K562 (cell line): ENCODE measurements at regions not wholly inside any gene's neighbourhood (a gene's known extent, or its start where the extent isn't known, plus 50 kb on each side); places are given as distances from the start of the nearest gene placed in this dataset.

Source experiments
- CBFB ChIP-seq: sonication (generic); formaldehyde crosslinking; IDR thresholded peaks from 2 replicates; pipeline ENCODE4 v1.4.0; 2020; ENCODE audit warnings: mild to moderate bottlenecking, missing genetic modification reagents
- HSF4 ChIP-seq: fragments of 250-450 bp; sonication (Bioruptor Pico); IDR thresholded peaks from 2 replicates; pipeline ENCODE4 v2.1.2; 2022; ENCODE audit warnings: mild to moderate bottlenecking, moderate library complexity, borderline replicate concordance
- MCM5 ChIP-seq: fragments of 450-650 bp; IDR thresholded peaks from 2 replicates; pipeline ENCODE4 v1.6.1; 2016; ENCODE audit warnings: low read depth
- MTA1 ChIP-seq: fragments of 450-650 bp; IDR thresholded peaks from 2 replicates; pipeline ENCODE4 v1.6.1; 2017; ENCODE audit warnings: borderline replicate concordance
- MYBL2 ChIP-seq, 2 experiments: fragments of 450-650 bp in 1 of 2; sonication (generic) in 1 of 2; formaldehyde crosslinking in 1 of 2; IDR thresholded peaks; 2 replicates each; pipeline versions ENCODE4 v1.6.1 to v1.8.1; 2017 to 2022; ENCODE audit warnings: borderline replicate concordance in 1 of 2, inconsistent platforms in 1 of 2, low read depth in 1 of 2, mild to moderate bottlenecking in 1 of 2, missing genetic modification reagents in 1 of 2, moderate library complexity in 1 of 2
- NFRKB ChIP-seq: fragments of 450-650 bp; IDR thresholded peaks from 2 replicates; pipeline ENCODE4 v1.6.1; 2016; ENCODE audit warnings: low read depth
- TAF7 ChIP-seq: fragments of 450-650 bp; IDR thresholded peaks from 2 replicates; pipeline ENCODE4 v1.6.1; 2016; ENCODE audit warnings: missing genetic modification characterization, missing compliant biosample characterization
- ZNF3 ChIP-seq: fragments of 250-450 bp; sonication (Bioruptor Pico); IDR thresholded peaks from 2 replicates; pipeline ENCODE4 v1.5.0; 2021; ENCODE audit warnings: mild to moderate bottlenecking, moderate library complexity
- ZNF695 ChIP-seq: fragments of 450-650 bp; formaldehyde crosslinking; IDR thresholded peaks from 2 replicates; pipeline ENCODE4 v1.4.0; 2020; ENCODE audit warnings: mild to moderate bottlenecking, moderate library complexity
- TF ChIP-seq, protein P1 (sequence below), 2 experiments: fragments of 450-650 bp; IDR thresholded peaks; 2 replicates each; pipeline ENCODE4 v1.6.1; 2018; ENCODE audit warnings: mild to moderate bottlenecking in 2 of 2, low read depth in 1 of 2; ENCODE audit not compliant: partially characterized antibody in 2 of 2

DNA sequence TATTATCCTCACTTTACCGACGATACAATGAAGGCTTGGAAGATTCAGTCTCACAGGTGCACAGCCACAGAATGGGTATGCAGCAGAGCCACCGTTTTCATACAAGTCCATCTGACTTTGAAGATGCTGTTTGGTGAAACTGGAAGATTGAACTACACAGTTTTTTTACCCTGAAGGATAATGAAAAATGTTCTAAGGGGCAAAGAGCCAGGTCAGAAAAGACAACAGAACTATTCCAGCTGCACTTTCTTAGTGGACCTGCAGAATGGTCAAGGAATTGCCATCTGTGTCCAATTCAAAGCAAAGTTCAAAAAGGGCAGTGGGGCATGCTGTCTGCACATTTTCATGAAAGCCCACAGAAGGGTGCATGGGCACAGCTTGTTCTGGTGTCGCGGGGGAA lies 127.6 kb upstream of the PDZRN3 start (continued):
- TF ChIP-seq CBFB (CRISPR knock-in tag) (no peak), TAF7 (tag) (no peak), NFRKB (no peak), ZNF3 (no peak), HSF4 (CRISPR knock-in tag) (no peak), MTA1 (no peak), MYBL2 (IDR thresholded peaks at IDR 0.05; ENCODE audit: low read depth) (no peak), MYBL2 (CRISPR knock-in tag; IDR thresholded peaks at IDR 0.05; ENCODE audit: borderline replicate concordance) (no peak), MCM5 (no peak), ZNF695 (CRISPR knock-in tag) (no peak)
- TF ChIP-seq, protein P1, sequence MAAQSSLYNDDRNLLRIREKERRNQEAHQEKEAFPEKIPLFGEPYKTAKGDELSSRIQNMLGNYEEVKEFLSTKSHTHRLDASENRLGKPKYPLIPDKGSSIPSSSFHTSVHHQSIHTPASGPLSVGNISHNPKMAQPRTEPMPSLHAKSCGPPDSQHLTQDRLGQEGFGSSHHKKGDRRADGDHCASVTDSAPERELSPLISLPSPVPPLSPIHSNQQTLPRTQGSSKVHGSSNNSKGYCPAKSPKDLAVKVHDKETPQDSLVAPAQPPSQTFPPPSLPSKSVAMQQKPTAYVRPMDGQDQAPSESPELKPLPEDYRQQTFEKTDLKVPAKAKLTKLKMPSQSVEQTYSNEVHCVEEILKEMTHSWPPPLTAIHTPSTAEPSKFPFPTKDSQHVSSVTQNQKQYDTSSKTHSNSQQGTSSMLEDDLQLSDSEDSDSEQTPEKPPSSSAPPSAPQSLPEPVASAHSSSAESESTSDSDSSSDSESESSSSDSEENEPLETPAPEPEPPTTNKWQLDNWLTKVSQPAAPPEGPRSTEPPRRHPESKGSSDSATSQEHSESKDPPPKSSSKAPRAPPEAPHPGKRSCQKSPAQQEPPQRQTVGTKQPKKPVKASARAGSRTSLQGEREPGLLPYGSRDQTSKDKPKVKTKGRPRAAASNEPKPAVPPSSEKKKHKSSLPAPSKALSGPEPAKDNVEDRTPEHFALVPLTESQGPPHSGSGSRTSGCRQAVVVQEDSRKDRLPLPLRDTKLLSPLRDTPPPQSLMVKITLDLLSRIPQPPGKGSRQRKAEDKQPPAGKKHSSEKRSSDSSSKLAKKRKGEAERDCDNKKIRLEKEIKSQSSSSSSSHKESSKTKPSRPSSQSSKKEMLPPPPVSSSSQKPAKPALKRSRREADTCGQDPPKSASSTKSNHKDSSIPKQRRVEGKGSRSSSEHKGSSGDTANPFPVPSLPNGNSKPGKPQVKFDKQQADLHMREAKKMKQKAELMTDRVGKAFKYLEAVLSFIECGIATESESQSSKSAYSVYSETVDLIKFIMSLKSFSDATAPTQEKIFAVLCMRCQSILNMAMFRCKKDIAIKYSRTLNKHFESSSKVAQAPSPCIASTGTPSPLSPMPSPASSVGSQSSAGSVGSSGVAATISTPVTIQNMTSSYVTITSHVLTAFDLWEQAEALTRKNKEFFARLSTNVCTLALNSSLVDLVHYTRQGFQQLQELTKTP (IDR thresholded peaks at IDR 0.05; ENCODE audit: low read depth in 1 of 2, partially characterized antibody in 2 of 2): no peak
